T47D (cell line): ENCODE measurements at regions not wholly inside any gene's neighbourhood (a gene's known extent, or its start where the extent isn't known, plus 50 kb on each side); places are given as distances from the start of the nearest gene placed in this dataset.
A peak's percentile ranks its signal among the peaks of the same experiment; 100 is the strongest.

Experiments used
- DNase-seq, 2 experiments: peaks; one replicate each; pipeline versions ENCODE4 v3.0.0 to v3.0.0-alpha.2; 2011 to 2012; ENCODE audit warnings: low read depth in 1 of 2, low spot score in 1 of 2
- JUND ChIP-seq: IDR thresholded peaks from 2 replicates; pipeline ENCODE4 v1.6.1; 2012; ENCODE audit warnings: low read depth
- in situ Hi-C: cut with HindIII; loops from 2 replicates; pipeline ENCODE4 v1.10.0; 2016; ENCODE audit warnings: low sequenced_read_pairs, low pct_unique_long_range_greater_than_20kb

DNA sequence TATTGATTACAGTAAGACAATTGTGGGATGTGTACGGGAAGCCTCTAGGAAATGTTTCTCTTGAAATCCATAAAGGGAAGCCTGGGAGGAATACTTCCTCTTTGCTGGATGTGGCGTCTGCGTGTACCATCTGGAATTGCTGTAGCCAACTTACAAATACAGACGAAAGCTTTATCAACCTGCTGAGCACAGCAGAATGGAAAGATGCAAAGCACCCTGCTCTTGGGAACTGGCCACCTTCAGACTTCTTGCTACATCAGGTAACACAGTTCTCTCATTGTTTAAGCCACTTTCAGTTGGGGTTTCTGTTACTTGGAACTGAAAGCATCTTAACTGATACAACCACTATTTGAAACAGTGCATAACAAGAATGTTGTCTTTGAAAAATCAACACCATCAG, 213.8 kb downstream of the HRH4 start:
- in situ Hi-C loops: no loop called here
- no peak for DNase-seq
- TF ChIP-seq JUND: no peak

GRCh38 chr18:24674605-24675004, 214.2 kb downstream of the HRH4 start:
- TF ChIP-seq JUND: no peak
- no peak for DNase-seq
- in situ Hi-C loops: no loop called here

- in situ Hi-C loops: no loop called here
- no peak for DNase-seq
- no peak for TF ChIP-seq JUND
Observed at GRCh38 chr18:24677011-24677410, 216.6 kb downstream of the HRH4 start.

DNA sequence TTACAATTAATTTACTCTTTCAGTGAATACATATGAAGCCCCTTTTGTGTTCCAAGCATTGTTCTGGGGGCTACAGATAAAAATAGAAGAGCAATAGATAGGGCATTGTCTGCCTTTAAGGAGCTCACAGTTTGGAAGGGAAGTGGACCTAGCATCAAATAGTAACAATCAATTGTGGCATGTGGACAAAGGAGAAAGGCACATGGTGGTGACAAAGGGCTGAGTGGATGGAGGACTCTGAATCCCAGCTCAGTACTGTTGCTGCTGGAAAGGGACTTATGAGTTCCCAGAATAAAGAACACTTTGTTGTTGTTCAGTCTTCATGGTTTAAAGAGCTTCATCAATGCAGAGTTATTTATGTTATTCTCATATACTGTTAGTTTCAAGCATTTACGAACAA, 217.7 kb downstream of the HRH4 start:
- no peak for DNase-seq
- in situ Hi-C loops: no loop called here
- no peak for TF ChIP-seq JUND

DNA sequence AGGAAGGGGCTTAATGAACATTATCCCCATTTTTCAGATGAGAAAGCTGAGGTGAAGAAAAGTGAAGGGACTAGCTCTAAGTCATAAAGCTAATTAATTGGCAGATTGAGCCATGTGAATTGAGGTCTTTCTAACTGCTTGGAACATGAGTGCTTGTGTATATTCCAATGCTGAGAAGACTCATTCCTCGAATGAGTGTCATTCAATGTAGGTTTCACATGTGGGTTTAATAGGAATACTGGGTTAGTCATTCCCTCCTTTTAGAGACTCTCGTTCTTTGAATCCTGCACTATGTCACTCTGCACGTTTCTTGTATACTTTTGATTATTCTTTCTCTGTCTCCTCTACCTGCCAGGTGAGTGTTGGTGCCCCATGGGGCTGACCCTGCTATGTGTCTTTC, 218.2 kb downstream of the HRH4 start:
- TF ChIP-seq JUND: no peak
- in situ Hi-C loops: no loop called here
- no peak for DNase-seq

GRCh38 chr18:24679062-24679461, 218.6 kb downstream of the HRH4 start:
- no peak for DNase-seq
- in situ Hi-C loops: no loop called here
- TF ChIP-seq JUND: no peak

GRCh38 chr18:24683925-24684324, 223.5 kb downstream of the HRH4 start:
- TF ChIP-seq JUND: no peak
- in situ Hi-C loops: no loop called here
- peak in 1 of 2 experiments; percentile 48 for DNase-seq

DNA sequence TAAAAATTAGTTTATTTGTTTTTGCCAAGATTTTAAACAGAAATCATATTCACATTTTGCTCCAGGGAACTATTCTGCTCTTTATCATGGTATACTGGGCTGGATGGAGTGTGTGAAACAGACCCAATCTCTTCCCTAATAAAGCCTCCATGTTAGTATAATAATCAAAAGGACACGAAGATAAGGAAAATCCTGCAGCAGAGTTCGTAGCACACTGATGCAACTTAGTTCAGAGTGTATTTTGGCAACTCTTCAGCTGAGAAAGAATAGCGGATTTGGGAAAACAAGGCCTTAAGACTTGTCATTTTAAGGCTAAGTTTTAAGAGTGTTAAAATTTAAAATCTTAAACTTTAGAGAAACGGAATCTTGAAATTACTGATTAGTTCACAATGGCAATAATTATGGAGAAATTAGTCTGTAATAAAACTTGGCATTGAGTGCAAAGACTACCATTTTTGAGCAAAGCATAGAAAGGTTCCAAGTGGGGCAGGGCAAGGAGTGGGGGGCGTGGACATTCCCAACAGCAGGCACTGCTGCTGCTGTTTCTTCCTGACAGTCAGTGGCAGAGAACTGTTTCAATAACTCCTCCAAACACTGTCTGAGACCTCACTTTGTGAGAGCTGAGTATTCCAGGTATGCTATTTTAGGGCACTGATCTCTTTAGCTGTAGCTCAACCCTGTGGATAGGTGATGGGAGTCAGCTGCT, 225.0 kb downstream of the HRH4 start:
- in situ Hi-C loops: no loop called here
- TF ChIP-seq JUND: no peak

DNA sequence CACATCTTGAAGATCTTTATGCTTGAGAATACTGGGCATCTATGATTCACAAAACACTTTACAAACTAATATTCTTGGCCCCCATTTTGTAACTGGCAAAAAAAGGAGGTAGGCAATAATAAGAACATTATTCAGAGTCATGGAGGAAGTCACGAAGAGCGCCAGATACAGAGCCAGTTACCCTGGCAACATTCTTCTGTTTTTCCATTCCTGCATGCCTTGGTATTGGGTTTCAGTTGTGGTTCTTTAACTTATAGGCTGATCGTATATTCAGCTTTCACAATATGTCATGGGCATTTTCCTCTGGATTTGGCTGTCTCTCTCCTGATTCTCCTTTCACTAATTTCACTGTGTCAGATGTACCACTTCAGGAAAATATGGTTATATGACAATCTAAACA, 234.7 kb downstream of the HRH4 start:
- in situ Hi-C loops: no loop called here
- no peak for TF ChIP-seq JUND
- DNase-seq: peak in 1 of 2 experiments; percentile 5

More for the DNA sequence above, 225.0 kb downstream of the HRH4 start:
- no peak for DNase-seq

DNA sequence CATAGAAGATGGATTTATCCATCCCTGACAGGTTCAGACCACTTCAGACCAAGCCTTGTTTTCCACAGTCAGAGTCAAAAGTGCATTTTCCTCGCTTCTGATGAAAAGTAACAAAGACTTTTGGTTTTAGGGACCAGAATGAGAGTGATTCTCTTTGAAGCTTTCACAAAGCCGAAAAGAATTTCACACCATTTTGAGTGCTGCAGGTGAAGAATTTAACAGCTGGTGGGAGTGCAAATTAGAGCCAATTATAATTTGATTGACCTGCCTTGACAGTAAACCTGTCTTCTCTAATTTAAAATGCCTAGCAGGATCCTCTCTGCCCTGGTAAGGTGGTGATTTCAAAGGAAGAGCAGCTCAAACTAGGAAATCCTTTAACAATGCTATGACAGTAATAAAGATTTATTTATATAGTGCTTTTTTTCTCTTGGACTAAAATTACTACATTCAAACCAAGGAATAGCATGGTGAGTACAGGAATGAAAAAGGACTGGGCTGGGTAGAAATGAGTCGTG, 241.6 kb downstream of the HRH4 start:
- no peak for DNase-seq
- in situ Hi-C loops: no loop called here
- TF ChIP-seq JUND: no peak

GRCh38 chr18:24703316-24703715, 242.9 kb downstream of the HRH4 start:
- DNase-seq: no peak
- in situ Hi-C loops: no loop called here
- TF ChIP-seq JUND: no peak

GRCh38 chr18:24704946-24705630, 244.7 kb downstream of the HRH4 start:
- TF ChIP-seq JUND: no peak
- in situ Hi-C loops: no loop called here
- peak; percentile 7 to 78 for DNase-seq

DNA sequence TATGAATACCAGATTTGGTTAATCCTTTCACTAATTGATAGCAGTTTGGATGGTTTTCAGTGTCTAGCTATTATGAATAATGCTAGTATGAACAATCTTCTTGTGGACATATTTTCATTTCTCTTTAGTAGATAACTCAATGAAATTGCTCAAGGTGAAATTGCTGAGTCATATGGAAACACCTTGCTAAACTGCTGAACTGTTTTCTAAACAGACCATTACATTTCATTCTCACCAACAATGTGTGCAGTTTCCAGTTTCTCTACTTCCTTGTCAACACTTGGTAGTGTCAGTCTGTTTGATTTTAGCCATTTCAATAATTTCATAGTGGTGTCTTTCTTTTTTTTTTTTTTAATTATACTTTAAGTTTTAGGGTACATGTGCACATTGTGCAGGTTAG, 250.0 kb downstream of the HRH4 start:
- in situ Hi-C loops: no loop called here
- no peak for TF ChIP-seq JUND
- no peak for DNase-seq
